ENCODE measurements at regions not wholly inside any gene's neighbourhood (a gene's known extent, or its start where the extent isn't known, plus 50 kb on each side); places are given as distances from the start of the nearest gene placed in this dataset.

DNA sequence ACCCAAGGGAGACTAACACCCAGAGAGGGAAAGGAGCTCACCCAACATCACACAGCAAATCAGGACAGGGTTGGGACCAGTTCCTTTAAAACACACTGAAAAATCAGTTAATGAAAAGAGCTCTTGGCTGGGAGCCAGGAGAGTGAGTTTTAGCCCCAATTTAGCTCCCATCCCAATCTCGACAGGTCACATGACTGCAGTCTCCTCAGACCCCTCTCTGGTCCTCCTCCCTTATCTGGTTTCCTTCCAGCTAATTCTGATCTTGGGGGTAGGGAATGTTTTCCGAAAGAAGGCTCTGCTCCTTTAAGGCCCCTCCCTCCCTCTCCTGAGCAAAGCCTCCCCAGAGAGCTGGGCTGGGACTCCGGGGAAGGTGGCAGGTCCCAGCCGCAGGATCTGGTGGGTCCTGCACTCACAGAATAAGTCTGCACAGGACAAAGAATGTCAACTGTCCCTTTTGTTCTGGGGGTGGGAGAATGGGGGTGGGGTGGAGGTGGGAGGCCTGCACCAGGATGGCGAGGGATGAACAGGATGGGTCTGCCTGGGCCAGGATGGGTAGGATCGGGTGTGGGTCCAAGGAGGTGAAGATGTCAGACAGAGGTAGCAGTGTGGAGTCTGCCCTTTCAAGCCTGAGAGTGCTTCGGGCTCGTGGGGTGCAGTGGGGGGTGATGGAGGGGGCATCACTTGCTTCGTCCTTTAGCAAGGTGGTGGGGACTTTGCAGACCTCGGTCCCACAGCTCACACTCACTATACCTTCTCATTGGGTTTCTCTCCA is 57.3 kb upstream of the SSBP3 start:
- H3K4me2 ChIP-seq (ENCODE audit: low read length) = no peak overlapping the region

DNA sequence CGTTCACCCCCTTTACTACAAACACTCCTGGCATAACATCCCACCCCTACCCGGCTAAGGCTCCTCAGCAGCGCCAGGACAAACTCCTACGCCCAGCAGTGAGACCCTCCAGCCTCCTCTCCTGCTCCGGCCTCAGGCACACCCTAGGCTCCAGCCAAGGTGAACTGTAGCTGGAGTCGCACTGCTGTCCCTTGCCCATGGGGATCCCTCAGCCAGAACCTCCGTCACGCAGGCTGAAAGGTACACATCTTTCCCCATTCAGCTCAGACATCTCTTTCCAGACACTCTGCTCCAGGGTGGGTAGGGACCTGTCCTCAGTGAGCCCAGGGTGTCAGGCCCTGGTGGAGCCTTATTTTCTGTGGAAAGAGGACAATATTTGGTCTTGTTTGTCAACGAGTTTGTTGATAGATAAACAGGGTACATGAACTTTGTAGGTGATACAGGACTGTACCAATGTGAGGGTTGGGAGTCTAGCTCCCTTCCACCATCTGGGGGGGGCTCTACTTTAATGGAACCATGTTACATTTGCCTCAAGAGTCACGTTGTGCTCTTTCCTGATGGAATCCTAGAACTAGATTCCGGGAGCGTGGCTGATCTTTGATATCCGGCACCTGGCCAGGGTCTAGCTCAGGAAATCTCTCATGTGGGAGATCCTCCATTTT is 56.5 kb upstream of the SSBP3 start:
- no peak overlapping the region for H2AFZ ChIP-seq (ENCODE audit: low read depth, low read length)
- FAIRE-seq (no peak), DNase-seq (ENCODE audit: low read depth) (no peak)
- H3K36me3 ChIP-seq (ENCODE audit: insufficient read depth, low read length) = no peaks in the 10 kb centered on the region
- H3K9me3 ChIP-seq (ENCODE audit: insufficient read depth, low read depth, low read length) = no peaks in the 10 kb centered on the region
- no peak overlapping the region for H3K27ac ChIP-seq (ENCODE audit: low read depth, low read length)
- no peaks in the 10 kb centered on the region for H3K79me2 ChIP-seq (ENCODE audit: insufficient read depth, low read length)
- Mint-ChIP-seq H3K9me3 (ENCODE audit: unreplicated experiment) (peaks cover 3% of the 10 kb centered on the region), H3K4me1 (ENCODE audit: low read depth, unreplicated experiment) (peaks cover 28% of the 10 kb centered on the region), H3K4me3 (ENCODE audit: unreplicated experiment) (no peak overlapping the region), H3K27ac (ENCODE audit: unreplicated experiment) (no peak overlapping the region), H3K36me3 (ENCODE audit: low read depth, unreplicated experiment) (no peaks in the 10 kb centered on the region), H3K27me3 (ENCODE audit: low read depth, unreplicated experiment) (no peaks in the 10 kb centered on the region)
- H3K9ac ChIP-seq (ENCODE audit: low read length) = no peak overlapping the region
- no peak overlapping the region for H3K4me2 ChIP-seq (ENCODE audit: low read length)
- H3K27me3 ChIP-seq (ENCODE audit: insufficient read depth, low read length) = no peaks in the 10 kb centered on the region
- H3K4me1 ChIP-seq (ENCODE audit: insufficient read depth, low read length) = peaks cover 5% of the 10 kb centered on the region
- H3K4me3 ChIP-seq (ENCODE audit: insufficient read depth, low read depth, low read length) = no peak overlapping the region
- H4K20me1 ChIP-seq (ENCODE audit: insufficient read depth, low read length) = no peaks in the 10 kb centered on the region
- TF ChIP-seq, protein P1, sequence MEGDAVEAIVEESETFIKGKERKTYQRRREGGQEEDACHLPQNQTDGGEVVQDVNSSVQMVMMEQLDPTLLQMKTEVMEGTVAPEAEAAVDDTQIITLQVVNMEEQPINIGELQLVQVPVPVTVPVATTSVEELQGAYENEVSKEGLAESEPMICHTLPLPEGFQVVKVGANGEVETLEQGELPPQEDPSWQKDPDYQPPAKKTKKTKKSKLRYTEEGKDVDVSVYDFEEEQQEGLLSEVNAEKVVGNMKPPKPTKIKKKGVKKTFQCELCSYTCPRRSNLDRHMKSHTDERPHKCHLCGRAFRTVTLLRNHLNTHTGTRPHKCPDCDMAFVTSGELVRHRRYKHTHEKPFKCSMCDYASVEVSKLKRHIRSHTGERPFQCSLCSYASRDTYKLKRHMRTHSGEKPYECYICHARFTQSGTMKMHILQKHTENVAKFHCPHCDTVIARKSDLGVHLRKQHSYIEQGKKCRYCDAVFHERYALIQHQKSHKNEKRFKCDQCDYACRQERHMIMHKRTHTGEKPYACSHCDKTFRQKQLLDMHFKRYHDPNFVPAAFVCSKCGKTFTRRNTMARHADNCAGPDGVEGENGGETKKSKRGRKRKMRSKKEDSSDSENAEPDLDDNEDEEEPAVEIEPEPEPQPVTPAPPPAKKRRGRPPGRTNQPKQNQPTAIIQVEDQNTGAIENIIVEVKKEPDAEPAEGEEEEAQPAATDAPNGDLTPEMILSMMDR (IDR thresholded peaks at IDR 0.05; ENCODE audit: insufficient read depth, low read depth, low read length) = no peak
- TF ChIP-seq EZH2 (IDR thresholded peaks at IDR 0.05; ENCODE audit: insufficient read depth, low read length) = no peak

More for the DNA sequence above, 57.3 kb upstream of the SSBP3 start:
- H3K9me3 Mint-ChIP-seq (ENCODE audit: unreplicated experiment) = peaks cover 3% of the 10 kb centered on the region
- no peaks in the 10 kb centered on the region for H4K20me1 ChIP-seq (ENCODE audit: insufficient read depth, low read length)
- no peak overlapping the region for H3K4me3 Mint-ChIP-seq (ENCODE audit: unreplicated experiment)
- H2AFZ ChIP-seq (ENCODE audit: low read depth, low read length) = no peak overlapping the region
- no peaks in the 10 kb centered on the region for H3K27me3 Mint-ChIP-seq (ENCODE audit: low read depth, unreplicated experiment)
- H3K79me2 ChIP-seq (ENCODE audit: insufficient read depth, low read length) = no peaks in the 10 kb centered on the region
- DNase-seq (ENCODE audit: low read depth) = no peak
- H3K36me3 ChIP-seq (ENCODE audit: insufficient read depth, low read length) = no peaks in the 10 kb centered on the region
- H3K9ac ChIP-seq (ENCODE audit: low read length) = no peak overlapping the region
- no peaks in the 10 kb centered on the region for H3K27me3 ChIP-seq (ENCODE audit: insufficient read depth, low read length)
- FAIRE-seq = no peak
- no peak overlapping the region for H3K27ac Mint-ChIP-seq (ENCODE audit: unreplicated experiment)
- TF ChIP-seq EZH2 (IDR thresholded peaks at IDR 0.05; ENCODE audit: insufficient read depth, low read length) = no peak
- TF ChIP-seq, protein P1 (IDR thresholded peaks at IDR 0.05; ENCODE audit: insufficient read depth, low read depth, low read length) = no peak
- H3K4me1 Mint-ChIP-seq (ENCODE audit: low read depth, unreplicated experiment) = peaks cover 28% of the 10 kb centered on the region
- H3K9me3 ChIP-seq (ENCODE audit: insufficient read depth, low read depth, low read length) = no peaks in the 10 kb centered on the region
- H3K36me3 Mint-ChIP-seq (ENCODE audit: low read depth, unreplicated experiment) = no peaks in the 10 kb centered on the region
- H3K4me3 ChIP-seq (ENCODE audit: insufficient read depth, low read depth, low read length) = no peak overlapping the region
- no peak overlapping the region for H3K27ac ChIP-seq (ENCODE audit: low read depth, low read length)
- H3K4me1 ChIP-seq (ENCODE audit: insufficient read depth, low read length) = peaks cover 5% of the 10 kb centered on the region

Measured in astrocyte (in vitro differentiated cells and primary cell).